GM12878 (cell line): ENCODE measurements at regions not wholly inside any gene's neighbourhood (a gene's known extent, or its start where the extent isn't known, plus 50 kb on each side); places are given as distances from the start of the nearest gene placed in this dataset.

ENCODE experiments used
- ATAC-seq: fragments of 200-7000 bp; cut with Tn5 transposase; 3 replicates; pipeline ENCODE4 v1.9.1; 2020; ENCODE audit warnings: mild to moderate bottlenecking, moderate library complexity
- BruUV-seq: library from RNA; stranded (reverse); fragments of 400-500 nt; replicated peaks from 2 replicates; lab custom pipeline; 2021; lab: Mats Ljungman, UMichigan
- CTCF ChIA-PET: fragments of 300-600 bp; sonication (Branson Sonifier 250); formaldehyde crosslinking; extraction: SDS; loops from one replicate; lab custom pipeline; 2021; ENCODE audit warnings: inconsistent platforms; lab: Yijun Ruan, JAX
- POLR2A ChIA-PET: fragments of 350-600 bp; formaldehyde crosslinking; extraction: SDS; loops from one replicate; lab custom pipeline; 2021; ENCODE audit warnings: inconsistent platforms; lab: Charles Lee
- RAD21 ChIA-PET: fragments of 300-600 bp; sonication (Branson Sonifier 250); formaldehyde crosslinking; loops from one replicate; lab custom pipeline; 2023; ENCODE audit warnings: antibody characterized with exemption; ENCODE audit not compliant: unreplicated experiment; lab: Charles Lee
- SMC1A ChIA-PET: fragments of 300-600 bp; sonication (Branson Sonifier 250); formaldehyde crosslinking; loops from one replicate; lab custom pipeline; 2023; ENCODE audit not compliant: unreplicated experiment, uncharacterized antibody; lab: Charles Lee
- DNase-seq: peaks from one replicate; pipeline ENCODE4 v3.0.0-alpha.2; 2011; ENCODE audit warnings: low read depth, low spot score
- FAIRE-seq: peaks from 3 replicates; lab custom pipeline; 2011; peaks lifted over from hg19 to GRCh38; lab: Jason Lieb, UNC
- H2AFZ ChIP-seq: 2 replicates; pipeline ENCODE4 v1.6.0; 2011; ENCODE audit warnings: low read depth, low read length, control low read depth; ENCODE audit not compliant: control insufficient read depth
- H3K27ac ChIP-seq: 2 replicates; pipeline ENCODE4 v1.5.1; 2011; ENCODE audit warnings: control low read depth; ENCODE audit not compliant: control insufficient read depth, insufficient read depth
- H3K27me3 ChIP-seq, 2 experiments: replicated peaks in 1 of 2; 2 replicates each; pipeline versions ENCODE4 v1.6.0 to v1.6.1; 2011; ENCODE audit warnings: low read length in 1 of 2; ENCODE audit not compliant: control insufficient read depth in 2 of 2, insufficient read depth in 2 of 2
- H3K36me3 ChIP-seq, 2 experiments: 2 replicates each; pipeline ENCODE4 v1.5.1; 2011; ENCODE audit warnings: low read length in 1 of 2; ENCODE audit not compliant: control insufficient read depth in 2 of 2, insufficient read depth in 2 of 2
- H3K4me1 ChIP-seq: 2 replicates; pipeline ENCODE4 v1.6.1; 2011; ENCODE audit warnings: mild to moderate bottlenecking, low read length, moderate library complexity, mixed read lengths; ENCODE audit not compliant: control insufficient read depth, insufficient read depth
- H3K4me2 ChIP-seq: 2 replicates; pipeline ENCODE4 v1.6.0; 2011; ENCODE audit warnings: control low read depth; ENCODE audit not compliant: control insufficient read depth, insufficient read depth
- H3K4me3 ChIP-seq: fragments of 200-600 bp; sonication (generic); 2 replicates; pipeline ENCODE4 v1.5.1; 2016
- H3K79me2 ChIP-seq: 2 replicates; pipeline ENCODE4 v1.6.0; 2011; ENCODE audit warnings: low read length; ENCODE audit not compliant: control insufficient read depth, insufficient read depth
- H3K9ac ChIP-seq: 2 replicates; pipeline ENCODE4 v1.8.0; 2011; ENCODE audit warnings: low read length, control low read depth, mixed read lengths; ENCODE audit not compliant: control insufficient read depth, insufficient read depth
- H3K9me3 ChIP-seq: replicated peaks from 3 replicates; pipeline ENCODE4 v1.5.1; 2011; ENCODE audit warnings: mild to moderate bottlenecking, low read length; ENCODE audit not compliant: control insufficient read depth, insufficient read depth
- H4K20me1 ChIP-seq: 2 replicates; pipeline ENCODE4 v1.6.0; 2011; ENCODE audit not compliant: control insufficient read depth, insufficient read depth
- BMI1 ChIP-seq: fragments of 450-650 bp; IDR thresholded peaks from 2 replicates; pipeline ENCODE4 v1.6.1; 2016; ENCODE audit warnings: mild to moderate bottlenecking, moderate library complexity, borderline replicate concordance
- HDAC6 ChIP-seq: fragments of 200-600 bp; sonication (generic); IDR thresholded peaks from one replicate; pipeline ENCODE4 v1.8.0; 2017; ENCODE audit warnings: antibody characterized with exemption; ENCODE audit not compliant: unreplicated experiment
- NR2C2 ChIP-seq: IDR thresholded peaks from 2 replicates; pipeline ENCODE4 v1.6.1; 2011; ENCODE audit warnings: borderline replicate concordance, low read depth; ENCODE audit not compliant: control insufficient read depth, insufficient read length
- PAX5 ChIP-seq: IDR thresholded peaks from 2 replicates; pipeline ENCODE4 v1.6.1; 2011; ENCODE audit warnings: low read depth, low read length, borderline replicate concordance
- RFX5 ChIP-seq: IDR thresholded peaks from 2 replicates; pipeline ENCODE4 v1.6.1; 2011; ENCODE audit warnings: low read depth, low read length, improper control_type of control experiment
- SMAD5 ChIP-seq: IDR thresholded peaks from 2 replicates; pipeline ENCODE4 v1.6.1; 2016; ENCODE audit warnings: antibody characterized with exemption, low read depth
- SMC3 ChIP-seq: IDR thresholded peaks from 2 replicates; pipeline ENCODE4 v1.6.1; 2011; ENCODE audit warnings: low read length, improper control_type of control experiment, borderline replicate concordance
- SUZ12 ChIP-seq: fragments of 200-600 bp; sonication (generic); IDR thresholded peaks from one replicate; pipeline ENCODE4 v1.6.1; 2018; ENCODE audit warnings: antibody characterized with exemption, mild to moderate bottlenecking; ENCODE audit not compliant: unreplicated experiment
- TAF1 ChIP-seq: IDR thresholded peaks from 2 replicates; pipeline ENCODE4 v1.6.1; 2011; ENCODE audit warnings: mild to moderate bottlenecking, low read depth, low read length, borderline replicate concordance
- TBL1XR1 ChIP-seq: IDR thresholded peaks from 2 replicates; pipeline ENCODE4 v1.6.1; 2012; ENCODE audit warnings: low read depth, low read length, improper control_type of control experiment
- ZNF207 ChIP-seq: fragments of 450-650 bp; IDR thresholded peaks from 2 replicates; pipeline ENCODE4 v1.6.1; 2014; ENCODE audit warnings: antibody characterized with exemption, mild to moderate bottlenecking, borderline replicate concordance
- ZNF384 ChIP-seq: IDR thresholded peaks from 2 replicates; pipeline ENCODE4 v1.6.1; 2012; ENCODE audit warnings: low read depth, mild to moderate bottlenecking, low read length, improper control_type of control experiment, borderline replicate concordance
- WGBS: methylation state at CpG from one replicate; pipeline ENCODE4 v1.1.6; 2016; ENCODE audit warnings: low lambda C conversion rate; ENCODE audit not compliant: insufficient replicate concordance, insufficient coverage; ENCODE audit errors: missing lambda C conversion rate; 5-methylcytosine and 5-hydroxymethylcytosine counted together
- in situ Hi-C: fragments of 300-500 bp; cut with MboI; formaldehyde crosslinking; loops from 9 replicates; pipeline ENCODE4 v1.14.3; 2018; ENCODE audit warnings: mixed read lengths
- intact Hi-C: fragments of 100-400 bp; cut with micrococcal nuclease; formaldehyde crosslinking; loops from one replicate; pipeline ENCODE4 v1.14.2; 2022; ENCODE audit not compliant: unreplicated experiment
- TF ChIP-seq, protein P1 (sequence below): fragments of 450-650 bp; formaldehyde crosslinking; IDR thresholded peaks from 2 replicates; pipeline ENCODE4 v1.5.0; 2022; ENCODE audit warnings: mild to moderate bottlenecking, missing genetic modification characterization
- TF ChIP-seq, protein P2 (sequence below): fragments of 450-650 bp; IDR thresholded peaks from 2 replicates; pipeline ENCODE4 v1.6.1; 2014; ENCODE audit warnings: mild to moderate bottlenecking

DNA sequence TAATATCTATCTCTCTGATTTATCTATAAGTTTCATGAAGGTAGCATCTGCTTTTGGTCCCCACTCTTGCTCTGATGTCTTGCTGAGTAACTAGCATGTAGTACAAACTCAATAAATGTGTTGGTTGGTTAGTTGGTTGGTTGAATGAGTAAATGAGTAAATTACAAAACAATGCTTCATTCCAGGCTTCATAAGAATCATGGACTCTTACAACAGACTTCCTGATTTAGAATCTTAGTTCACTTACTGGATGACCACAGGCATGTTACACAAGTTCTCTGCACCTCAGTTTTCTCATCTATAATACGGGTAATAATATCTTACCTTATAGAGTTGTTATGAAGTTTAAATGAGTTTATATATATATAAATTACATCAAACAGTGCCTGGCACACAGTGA is 98.6 kb downstream of the ZNF281 start:
- TF ChIP-seq PAX5 (no peak), RFX5 (no peak), BMI1 (no peak), TAF1 (no peak), SUZ12 (no peak), HDAC6 (no peak), NR2C2 (no peak), ZNF207 (no peak), ZNF384 (no peak), TBL1XR1 (no peak), SMC3 (no peak), SMAD5 (no peak)
- TF ChIP-seq, protein P1, sequence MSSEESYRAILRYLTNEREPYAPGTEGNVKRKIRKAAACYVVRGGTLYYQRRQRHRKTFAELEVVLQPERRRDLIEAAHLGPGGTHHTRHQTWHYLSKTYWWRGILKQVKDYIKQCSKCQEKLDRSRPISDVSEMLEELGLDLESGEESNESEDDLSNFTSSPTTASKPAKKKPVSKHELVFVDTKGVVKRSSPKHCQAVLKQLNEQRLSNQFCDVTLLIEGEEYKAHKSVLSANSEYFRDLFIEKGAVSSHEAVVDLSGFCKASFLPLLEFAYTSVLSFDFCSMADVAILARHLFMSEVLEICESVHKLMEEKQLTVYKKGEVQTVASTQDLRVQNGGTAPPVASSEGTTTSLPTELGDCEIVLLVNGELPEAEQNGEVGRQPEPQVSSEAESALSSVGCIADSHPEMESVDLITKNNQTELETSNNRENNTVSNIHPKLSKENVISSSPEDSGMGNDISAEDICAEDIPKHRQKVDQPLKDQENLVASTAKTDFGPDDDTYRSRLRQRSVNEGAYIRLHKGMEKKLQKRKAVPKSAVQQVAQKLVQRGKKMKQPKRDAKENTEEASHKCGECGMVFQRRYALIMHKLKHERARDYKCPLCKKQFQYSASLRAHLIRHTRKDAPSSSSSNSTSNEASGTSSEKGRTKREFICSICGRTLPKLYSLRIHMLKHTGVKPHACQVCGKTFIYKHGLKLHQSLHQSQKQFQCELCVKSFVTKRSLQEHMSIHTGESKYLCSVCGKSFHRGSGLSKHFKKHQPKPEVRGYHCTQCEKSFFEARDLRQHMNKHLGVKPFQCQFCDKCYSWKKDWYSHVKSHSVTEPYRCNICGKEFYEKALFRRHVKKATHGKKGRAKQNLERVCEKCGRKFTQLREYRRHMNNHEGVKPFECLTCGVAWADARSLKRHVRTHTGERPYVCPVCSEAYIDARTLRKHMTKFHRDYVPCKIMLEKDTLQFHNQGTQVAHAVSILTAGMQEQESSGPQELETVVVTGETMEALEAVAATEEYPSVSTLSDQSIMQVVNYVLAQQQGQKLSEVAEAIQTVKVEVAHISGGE: no peak
- TF ChIP-seq, protein P2, sequence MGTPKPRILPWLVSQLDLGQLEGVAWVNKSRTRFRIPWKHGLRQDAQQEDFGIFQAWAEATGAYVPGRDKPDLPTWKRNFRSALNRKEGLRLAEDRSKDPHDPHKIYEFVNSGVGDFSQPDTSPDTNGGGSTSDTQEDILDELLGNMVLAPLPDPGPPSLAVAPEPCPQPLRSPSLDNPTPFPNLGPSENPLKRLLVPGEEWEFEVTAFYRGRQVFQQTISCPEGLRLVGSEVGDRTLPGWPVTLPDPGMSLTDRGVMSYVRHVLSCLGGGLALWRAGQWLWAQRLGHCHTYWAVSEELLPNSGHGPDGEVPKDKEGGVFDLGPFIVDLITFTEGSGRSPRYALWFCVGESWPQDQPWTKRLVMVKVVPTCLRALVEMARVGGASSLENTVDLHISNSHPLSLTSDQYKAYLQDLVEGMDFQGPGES: no peak
- Histone ChIP-seq H3K9me3 (no peaks in the 10 kb centered on the region), H2AFZ (no peak overlapping the region), H3K4me2 (no peak overlapping the region), H3K9ac (no peak overlapping the region), H3K4me1 (peaks cover 12% of the 10 kb centered on the region), H3K36me3 (no peaks in the 10 kb centered on the region), H3K27me3 (0 out of 4 replicates have a peak, but pooled peaks cover 0 to under 1% of the 10 kb centered on the region in 2 experiments), H3K79me2 (no peaks in the 10 kb centered on the region), H4K20me1 (no peaks in the 10 kb centered on the region), H3K27ac (no peak overlapping the region), H3K4me3 (no peak overlapping the region)
- RAD21 ChIA-PET: interaction anchor here (0.6 kb wide), 1 partner anchor 356 kb away, joined by 3 read pairs; no protein-coding TSS in a partner anchor
- intact Hi-C loops: no loop called here
- POLR2A ChIA-PET: no interaction called here
- ATAC-seq: no peak
- SMC1A ChIA-PET: interaction anchor here (0.6 kb wide), 1 partner anchor 31 kb away, joined by 3 read pairs; no protein-coding TSS in a partner anchor
- BruUV-seq: no TSS peak
- DNase-seq: no peak
- FAIRE-seq: no peak
- WGBS: 91% methylated on average over 1 of the region's 1 CpG
- CTCF ChIA-PET: interaction anchor here (1.0 to 1.3 kb wide), 2 partner anchors 9 to 83 kb away, joined by 3 to 4 read pairs; no protein-coding TSS in a partner anchor
- in situ Hi-C loops: no loop called here
